Right atrium auricular region (tissue), 2 donors: ENCODE measurements at regions not wholly inside any gene's neighbourhood (a gene's known extent, or its start where the extent isn't known, plus 50 kb on each side); places are given as distances from the start of the nearest gene placed in this dataset.

Experiments used
- DNase-seq: peaks from one replicate; pipeline ENCODE4 v3.0.0-alpha.2; 2019; ENCODE audit warnings: low spot score
- H3K27ac ChIP-seq, 2 donors: fragments of 200-600 bp; sonication (generic); 1 replicate in 1 of 2; 2 replicates in 1 of 2; pipeline ENCODE4 v1.5.1; 2016 to 2019
- H3K27me3 ChIP-seq, 2 donors: fragments of 200-600 bp; sonication (generic); one replicate each; pipeline versions ENCODE4 v1.5.1 to v1.6.0; 2017 to 2019
- H3K36me3 ChIP-seq: fragments of 200-600 bp; sonication (generic); one replicate; pipeline ENCODE4 v1.5.1; 2016
- H3K4me1 ChIP-seq, 2 donors: fragments of 200-600 bp; sonication (generic); one replicate each; pipeline versions ENCODE4 v1.5.1 to v1.6.0; 2017 to 2019
- H3K4me3 ChIP-seq, 2 donors: fragments of 200-600 bp; sonication (generic); 1 replicate in 1 of 2; 2 replicates in 1 of 2; pipeline ENCODE4 v1.5.1; 2017 to 2019; ENCODE audit warnings: mild to moderate bottlenecking in 1 of 2, moderate library complexity in 1 of 2
- H3K9me3 ChIP-seq, 2 donors: fragments of 200-600 bp; sonication (generic); one replicate each; pipeline ENCODE4 v1.5.1; 2019
- TF ChIP-seq, protein P1 (sequence below), 2 donors: fragments of 200-600 bp; sonication (generic); IDR thresholded peaks; one replicate each; pipeline ENCODE4 v1.5.1; 2019; ENCODE audit warnings: antibody characterized with exemption in 2 of 2

DNA sequence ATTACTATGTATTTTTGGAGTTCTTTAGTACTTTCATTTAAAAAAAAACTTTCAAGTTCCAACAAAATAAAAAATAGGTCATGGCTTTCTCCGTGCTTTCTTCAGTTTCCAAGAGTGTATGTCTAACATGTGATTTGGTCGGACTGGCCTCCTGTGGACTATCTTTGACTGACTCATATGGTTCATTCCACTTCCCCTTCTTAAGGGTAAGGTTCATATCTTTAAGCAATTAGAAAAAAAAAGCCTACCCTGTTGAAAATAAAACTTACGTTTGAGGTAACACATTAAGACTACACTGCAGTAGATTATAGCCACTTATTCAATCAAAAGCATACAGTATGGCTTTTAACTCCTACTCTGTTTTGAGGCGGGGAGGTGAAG is 112.8 kb upstream of the AHR start:
- Histone ChIP-seq H3K27ac (no peak overlapping the region), H3K9me3 (peaks cover 0 to 10% of the 10 kb centered on the region in 2 donors), H3K4me1 (peaks cover 0 to 7% of the 10 kb centered on the region in 2 donors), H3K27me3 (no peaks in the 10 kb centered on the region), H3K4me3 (no peak overlapping the region), H3K36me3 (no peaks in the 10 kb centered on the region)
- no peak for DNase-seq
- TF ChIP-seq, protein P1, sequence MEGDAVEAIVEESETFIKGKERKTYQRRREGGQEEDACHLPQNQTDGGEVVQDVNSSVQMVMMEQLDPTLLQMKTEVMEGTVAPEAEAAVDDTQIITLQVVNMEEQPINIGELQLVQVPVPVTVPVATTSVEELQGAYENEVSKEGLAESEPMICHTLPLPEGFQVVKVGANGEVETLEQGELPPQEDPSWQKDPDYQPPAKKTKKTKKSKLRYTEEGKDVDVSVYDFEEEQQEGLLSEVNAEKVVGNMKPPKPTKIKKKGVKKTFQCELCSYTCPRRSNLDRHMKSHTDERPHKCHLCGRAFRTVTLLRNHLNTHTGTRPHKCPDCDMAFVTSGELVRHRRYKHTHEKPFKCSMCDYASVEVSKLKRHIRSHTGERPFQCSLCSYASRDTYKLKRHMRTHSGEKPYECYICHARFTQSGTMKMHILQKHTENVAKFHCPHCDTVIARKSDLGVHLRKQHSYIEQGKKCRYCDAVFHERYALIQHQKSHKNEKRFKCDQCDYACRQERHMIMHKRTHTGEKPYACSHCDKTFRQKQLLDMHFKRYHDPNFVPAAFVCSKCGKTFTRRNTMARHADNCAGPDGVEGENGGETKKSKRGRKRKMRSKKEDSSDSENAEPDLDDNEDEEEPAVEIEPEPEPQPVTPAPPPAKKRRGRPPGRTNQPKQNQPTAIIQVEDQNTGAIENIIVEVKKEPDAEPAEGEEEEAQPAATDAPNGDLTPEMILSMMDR (IDR thresholded peaks at IDR 0.05) = no peak

DNA sequence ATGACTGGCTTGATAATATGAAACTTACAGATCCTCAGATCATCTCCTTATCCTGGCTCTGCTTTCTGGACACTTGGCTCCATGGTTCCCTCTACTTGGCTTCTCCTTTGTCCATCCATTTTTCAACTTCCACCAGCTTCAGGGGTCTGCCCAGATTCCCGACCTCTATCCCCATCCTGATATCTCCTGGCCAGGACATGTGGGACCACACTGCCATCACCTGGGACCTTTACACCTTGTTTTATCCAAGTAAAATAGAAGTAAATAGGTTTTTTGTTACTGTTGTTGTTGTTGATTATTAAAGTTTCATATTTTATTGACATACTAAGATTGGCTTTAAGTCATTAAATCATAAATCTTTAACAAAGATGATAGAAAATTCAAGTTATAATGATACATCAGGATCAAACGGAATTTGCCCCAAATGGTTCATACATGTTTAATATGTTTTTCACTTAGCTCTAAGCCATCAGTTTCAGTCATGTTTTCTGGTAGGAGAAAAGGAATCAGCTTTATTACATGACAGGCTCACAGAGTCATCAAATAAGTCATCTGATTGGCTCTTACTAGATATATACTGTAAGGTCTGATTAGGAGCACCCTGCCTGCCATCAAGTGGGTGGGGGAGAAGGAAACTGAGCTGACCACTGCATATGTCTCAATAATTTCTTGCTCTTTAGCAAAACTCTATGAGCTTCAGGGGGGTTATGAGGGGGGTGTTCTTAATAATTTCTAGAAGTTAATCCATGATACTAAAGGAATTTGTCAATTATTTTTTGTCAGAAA is 111.5 kb upstream of the AHR start:
- H3K27ac ChIP-seq = no peak overlapping the region
- no peaks in the 10 kb centered on the region for H3K36me3 ChIP-seq
- DNase-seq = no peak
- no peak overlapping the region for H3K4me3 ChIP-seq
- TF ChIP-seq, protein P1 (IDR thresholded peaks at IDR 0.05) = no peak
- H3K9me3 ChIP-seq = peaks cover 0 to 10% of the 10 kb centered on the region in 2 donors
- H3K27me3 ChIP-seq = no peaks in the 10 kb centered on the region
- H3K4me1 ChIP-seq = peaks cover 0 to 7% of the 10 kb centered on the region in 2 donors

DNA sequence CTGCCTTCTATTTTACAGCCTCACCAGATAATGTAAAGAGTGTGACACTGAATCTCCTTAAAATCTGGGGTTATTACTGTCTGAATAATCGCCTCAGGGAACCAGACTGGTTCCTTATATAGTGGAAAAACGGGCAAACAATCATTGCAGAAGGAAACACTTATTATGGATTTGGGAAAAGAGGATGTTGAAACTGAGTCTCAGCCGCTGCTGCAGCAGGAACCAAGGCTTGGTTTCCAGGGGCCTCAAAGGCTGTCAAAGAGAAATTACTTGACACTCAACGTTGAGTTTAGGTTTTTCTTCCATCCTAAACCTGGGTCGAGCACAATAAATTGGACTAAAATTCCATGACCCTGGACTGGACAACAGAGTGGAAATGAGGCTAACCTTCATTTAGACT is 103.8 kb upstream of the AHR start:
- H3K27me3 ChIP-seq = no peaks in the 10 kb centered on the region
- TF ChIP-seq, protein P1 (IDR thresholded peaks at IDR 0.05) = no peak
- no peaks in the 10 kb centered on the region for H3K9me3 ChIP-seq
- H3K4me3 ChIP-seq = no peak overlapping the region
- H3K27ac ChIP-seq = no peak overlapping the region
- no peaks in the 10 kb centered on the region for H3K4me1 ChIP-seq
- DNase-seq = no peak
- no peaks in the 10 kb centered on the region for H3K36me3 ChIP-seq

DNA sequence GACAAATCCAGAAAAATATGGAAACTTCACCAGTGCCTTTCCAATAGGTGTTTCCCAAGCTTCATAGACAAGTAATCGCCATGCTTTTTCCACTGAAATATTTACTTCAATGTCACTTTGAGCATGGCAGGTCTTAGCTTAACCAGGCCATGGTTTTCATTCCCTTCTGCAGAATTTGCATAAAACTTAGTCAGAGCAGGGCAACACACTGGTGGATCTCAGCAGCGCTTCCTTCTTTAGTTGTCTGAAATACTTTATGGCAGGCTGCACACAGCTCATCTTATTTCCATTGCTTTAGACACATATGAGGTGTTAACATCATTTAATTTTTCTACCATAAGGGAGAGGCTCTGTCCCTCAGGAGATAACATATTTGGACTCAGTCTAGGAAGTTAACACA is 102.9 kb upstream of the AHR start:
- no peak overlapping the region for H3K27ac ChIP-seq
- no peaks in the 10 kb centered on the region for H3K4me1 ChIP-seq
- no peaks in the 10 kb centered on the region for H3K27me3 ChIP-seq
- TF ChIP-seq, protein P1 (IDR thresholded peaks at IDR 0.05) = no peak
- H3K36me3 ChIP-seq = no peaks in the 10 kb centered on the region
- H3K4me3 ChIP-seq = no peak overlapping the region
- no peak for DNase-seq
- no peaks in the 10 kb centered on the region for H3K9me3 ChIP-seq

DNA sequence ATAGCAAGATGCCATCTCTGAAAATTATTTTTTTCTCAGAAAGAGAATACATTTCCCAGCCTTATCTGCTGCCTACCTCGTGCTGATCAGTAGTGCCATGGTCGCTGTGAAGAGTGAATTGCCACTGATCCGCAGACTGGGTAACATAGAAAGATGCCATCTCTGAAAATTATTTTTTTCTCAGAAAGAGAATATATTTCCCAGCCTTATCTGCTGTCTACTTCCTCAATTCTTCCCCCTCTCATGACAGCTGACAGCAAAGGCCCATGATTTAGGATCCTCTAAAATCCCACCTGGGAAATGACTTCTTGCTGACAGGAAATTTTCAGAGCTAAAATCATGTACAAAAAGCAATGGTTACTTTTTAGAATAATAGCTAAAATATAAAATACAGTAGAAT is 92.5 kb upstream of the AHR start:
- Histone ChIP-seq H3K27ac (no peak overlapping the region), H3K36me3 (no peaks in the 10 kb centered on the region), H3K27me3 (no peaks in the 10 kb centered on the region), H3K4me3 (no peak overlapping the region), H3K4me1 (no peaks in the 10 kb centered on the region), H3K9me3 (no peaks in the 10 kb centered on the region)
- no peak for DNase-seq
- TF ChIP-seq, protein P1 (IDR thresholded peaks at IDR 0.05) = no peak
